ENCODE measurements at regions not wholly inside any gene's neighbourhood (a gene's known extent, or its start where the extent isn't known, plus 50 kb on each side); places are given as distances from the start of the nearest gene placed in this dataset.

DNA sequence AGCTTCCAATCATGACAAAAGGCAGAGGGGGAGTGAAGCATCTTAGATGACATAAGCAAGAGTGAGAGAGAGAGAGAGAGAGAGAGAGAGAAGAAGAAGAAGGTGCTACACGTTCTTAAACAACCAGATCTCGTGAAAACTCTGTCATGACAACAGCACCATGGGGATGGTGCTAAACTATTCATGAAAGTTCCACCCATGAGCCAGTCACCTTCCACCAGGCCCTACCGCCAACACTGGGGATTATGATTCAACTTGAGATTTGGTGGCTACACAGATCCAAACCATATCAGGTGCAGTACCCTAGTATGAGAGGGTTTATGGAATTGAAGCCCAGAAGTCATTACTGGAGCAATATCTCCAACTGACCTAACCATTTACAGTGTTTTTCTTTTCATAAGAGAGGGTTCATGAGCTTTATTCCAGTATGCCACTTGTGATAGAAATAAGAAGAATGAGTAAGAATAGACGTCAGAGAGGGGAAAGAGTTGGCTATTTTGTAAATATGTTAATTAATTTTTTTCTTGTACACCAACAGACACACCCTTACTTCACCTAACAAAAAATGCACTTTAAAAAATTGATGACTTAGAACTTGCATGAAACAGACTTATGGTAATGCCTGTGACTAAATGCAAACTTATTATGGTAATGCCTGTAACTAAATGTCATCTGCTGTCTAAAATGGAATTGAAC, 680.4 kb upstream of the ITGA1 start:
- DNase-seq (ENCODE audit: low read depth) = no peak
- no peaks in the 10 kb centered on the region for H3K36me3 ChIP-seq (ENCODE audit: control insufficient read depth, insufficient read depth, low read length)
- no peaks in the 10 kb centered on the region for H3K27me3 ChIP-seq (ENCODE audit: control insufficient read depth, insufficient read depth, low read length)
- no peak for TF ChIP-seq CTCF (IDR thresholded peaks at IDR 0.05; ENCODE audit: insufficient read depth, low read length, severe bottlenecking)
- H3K4me3 ChIP-seq (ENCODE audit: low read depth, low read length) = no peak overlapping the region
- FAIRE-seq = peak; percentile 83

GRCh38 chr5:52119768-52120167, 667.9 kb upstream of the ITGA1 start:
- no peaks in the 10 kb centered on the region for H3K27me3 ChIP-seq (ENCODE audit: control insufficient read depth, insufficient read depth, low read length)
- H3K4me3 ChIP-seq (ENCODE audit: low read depth, low read length) = no peak overlapping the region
- no peak for TF ChIP-seq CTCF (IDR thresholded peaks at IDR 0.05; ENCODE audit: insufficient read depth, low read length, severe bottlenecking)
- no peak for FAIRE-seq
- H3K36me3 ChIP-seq (ENCODE audit: control insufficient read depth, insufficient read depth, low read length) = no peaks in the 10 kb centered on the region
- DNase-seq (ENCODE audit: low read depth) = no peak

- no peak for DNase-seq (ENCODE audit: low read depth)
- no peak for FAIRE-seq
- no peaks in the 10 kb centered on the region for H3K27me3 ChIP-seq (ENCODE audit: control insufficient read depth, insufficient read depth, low read length)
- no peaks in the 10 kb centered on the region for H3K36me3 ChIP-seq (ENCODE audit: control insufficient read depth, insufficient read depth, low read length)
- TF ChIP-seq CTCF (IDR thresholded peaks at IDR 0.05; ENCODE audit: insufficient read depth, low read length, severe bottlenecking) = no peak
- no peak overlapping the region for H3K4me3 ChIP-seq (ENCODE audit: low read depth, low read length)
Measured at GRCh38 chr5:52132053-52132452, 655.7 kb upstream of the ITGA1 start.

GRCh38 chr5:52134013-52134650, 653.6 kb upstream of the ITGA1 start:
- no peaks in the 10 kb centered on the region for H3K27me3 ChIP-seq (ENCODE audit: control insufficient read depth, insufficient read depth, low read length)
- H3K4me3 ChIP-seq (ENCODE audit: low read depth, low read length) = no peak overlapping the region
- TF ChIP-seq CTCF (IDR thresholded peaks at IDR 0.05; ENCODE audit: insufficient read depth, low read length, severe bottlenecking) = no peak
- FAIRE-seq (no peak), DNase-seq (ENCODE audit: low read depth) (no peak)
- no peaks in the 10 kb centered on the region for H3K36me3 ChIP-seq (ENCODE audit: control insufficient read depth, insufficient read depth, low read length)

GRCh38 chr5:52139888-52140615, 647.7 kb upstream of the ITGA1 start:
- Histone ChIP-seq H3K36me3 (ENCODE audit: control insufficient read depth, insufficient read depth, low read length) (no peaks in the 10 kb centered on the region), H3K27me3 (ENCODE audit: control insufficient read depth, insufficient read depth, low read length) (no peaks in the 10 kb centered on the region), H3K4me3 (ENCODE audit: low read depth, low read length) (no peak overlapping the region)
- TF ChIP-seq CTCF (IDR thresholded peaks at IDR 0.05; ENCODE audit: insufficient read depth, low read length, severe bottlenecking) = no peak
- no peak for FAIRE-seq
- no peak for DNase-seq (ENCODE audit: low read depth)

Measured in bronchial epithelial cell (primary cell).